Left ventricle myocardium inferior (tissue), 1 donor: ENCODE measurements at regions not wholly inside any gene's neighbourhood (a gene's known extent, or its start where the extent isn't known, plus 50 kb on each side); places are given as distances from the start of the nearest gene placed in this dataset.

Experiments
- DNase-seq: peaks from one replicate; pipeline ENCODE4 v3.0.0-alpha.2; 2020
- H3K27ac ChIP-seq: fragments of 200-600 bp; replicated peaks from 2 replicates; pipeline ENCODE4 v1.8.0; 2021
- H3K27me3 ChIP-seq: fragments of 200-600 bp; 2 replicates; pipeline ENCODE4 v1.8.0; 2021; ENCODE audit warnings: low read depth
- H3K36me3 ChIP-seq: fragments of 200-600 bp; 2 replicates; pipeline ENCODE4 v1.8.0; 2021
- H3K4me1 ChIP-seq: fragments of 200-600 bp; 2 replicates; pipeline ENCODE4 v1.8.0; 2021
- H3K4me3 ChIP-seq: fragments of 200-600 bp; 2 replicates; pipeline ENCODE4 v1.8.0; 2021; ENCODE audit warnings: mild to moderate bottlenecking, moderate library complexity
- H3K9me3 ChIP-seq: fragments of 200-600 bp; replicated peaks from 2 replicates; pipeline ENCODE4 v1.8.0; 2021
- CTCF ChIP-seq: fragments of 200-600 bp; IDR thresholded peaks from 2 replicates; pipeline ENCODE4 v1.8.0; 2021; ENCODE audit warnings: antibody characterized with exemption, mild to moderate bottlenecking, borderline replicate concordance
- intact Hi-C: fragments of 100-400 bp; cut with micrococcal nuclease; formaldehyde crosslinking; loops from one replicate; pipeline ENCODE4 v1.11.0; 2022
- donor health status: DM: no; HTN: yes; CAD: no; lungs with severe emphysema.

GRCh38 chr4:11635342-11635741 lies 206.6 kb upstream of the HS3ST1 start:
- intact Hi-C loops = no loop called here
- Histone ChIP-seq H3K27me3 (no peaks in the 10 kb centered on the region), H3K36me3 (no peaks in the 10 kb centered on the region), H3K27ac (no peak overlapping the region), H3K9me3 (peaks cover 12% of the 10 kb centered on the region), H3K4me3 (no peak overlapping the region), H3K4me1 (no peaks in the 10 kb centered on the region)
- no peak for DNase-seq
- TF ChIP-seq CTCF = no peak

- Histone ChIP-seq H3K36me3 (no peaks in the 10 kb centered on the region), H3K9me3 (peaks cover 10% of the 10 kb centered on the region), H3K4me1 (no peaks in the 10 kb centered on the region), H3K4me3 (no peak overlapping the region), H3K27ac (no peak overlapping the region), H3K27me3 (no peaks in the 10 kb centered on the region)
- DNase-seq = no peak
- TF ChIP-seq CTCF = no peak
- intact Hi-C loops = no loop called here
Observed at GRCh38 chr4:11634283-11634682, 205.6 kb upstream of the HS3ST1 start.

GRCh38 chr4:11633430-11633829 lies 204.7 kb upstream of the HS3ST1 start:
- intact Hi-C loops = no loop called here
- no peaks in the 10 kb centered on the region for H3K27me3 ChIP-seq
- no peak overlapping the region for H3K27ac ChIP-seq
- no peak overlapping the region for H3K4me3 ChIP-seq
- no peak for TF ChIP-seq CTCF
- no peaks in the 10 kb centered on the region for H3K36me3 ChIP-seq
- peaks cover 2% of the 10 kb centered on the region for H3K9me3 ChIP-seq
- no peaks in the 10 kb centered on the region for H3K4me1 ChIP-seq
- no peak for DNase-seq

GRCh38 chr4:11632483-11632882 lies 203.8 kb upstream of the HS3ST1 start:
- no peak for TF ChIP-seq CTCF
- H3K4me1 ChIP-seq = no peaks in the 10 kb centered on the region
- no peaks in the 10 kb centered on the region for H3K9me3 ChIP-seq
- no peak overlapping the region for H3K4me3 ChIP-seq
- intact Hi-C loops = no loop called here
- H3K36me3 ChIP-seq = no peaks in the 10 kb centered on the region
- no peak for DNase-seq
- H3K27ac ChIP-seq = no peak overlapping the region
- H3K27me3 ChIP-seq = no peaks in the 10 kb centered on the region

GRCh38 chr4:11632025-11632424 lies 203.3 kb upstream of the HS3ST1 start:
- Histone ChIP-seq H3K4me1 (no peaks in the 10 kb centered on the region), H3K4me3 (no peak overlapping the region), H3K9me3 (no peaks in the 10 kb centered on the region), H3K36me3 (no peaks in the 10 kb centered on the region), H3K27me3 (no peaks in the 10 kb centered on the region), H3K27ac (no peak overlapping the region)
- intact Hi-C loops = no loop called here
- no peak for TF ChIP-seq CTCF
- no peak for DNase-seq

- H3K4me3 ChIP-seq = no peak overlapping the region
- no peaks in the 10 kb centered on the region for H3K36me3 ChIP-seq
- no peak overlapping the region for H3K27ac ChIP-seq
- H3K9me3 ChIP-seq = no peaks in the 10 kb centered on the region
- no peak for TF ChIP-seq CTCF
- no peaks in the 10 kb centered on the region for H3K27me3 ChIP-seq
- no peaks in the 10 kb centered on the region for H3K4me1 ChIP-seq
- no peak for DNase-seq
- intact Hi-C loops = no loop called here
Observed at GRCh38 chr4:11631416-11631815, 202.7 kb upstream of the HS3ST1 start.
